HG03066 (cell line): ENCODE measurements at regions not wholly inside any gene's neighbourhood (a gene's known extent, or its start where the extent isn't known, plus 50 kb on each side); places are given as distances from the start of the nearest gene placed in this dataset.
"Not testable (repeated sequence)": the region's sequence is repeated elsewhere in the genome, so short reads cannot be mapped to it uniquely, and the experiment has no call there.

ENCODE experiments used
- ATAC-seq: cut with Tn5 transposase; IDR thresholded peaks from one replicate; pipeline ENCODE4 v1.9.1; 2021; ENCODE audit warnings: low read depth; ENCODE audit not compliant: unreplicated experiment

DNA sequence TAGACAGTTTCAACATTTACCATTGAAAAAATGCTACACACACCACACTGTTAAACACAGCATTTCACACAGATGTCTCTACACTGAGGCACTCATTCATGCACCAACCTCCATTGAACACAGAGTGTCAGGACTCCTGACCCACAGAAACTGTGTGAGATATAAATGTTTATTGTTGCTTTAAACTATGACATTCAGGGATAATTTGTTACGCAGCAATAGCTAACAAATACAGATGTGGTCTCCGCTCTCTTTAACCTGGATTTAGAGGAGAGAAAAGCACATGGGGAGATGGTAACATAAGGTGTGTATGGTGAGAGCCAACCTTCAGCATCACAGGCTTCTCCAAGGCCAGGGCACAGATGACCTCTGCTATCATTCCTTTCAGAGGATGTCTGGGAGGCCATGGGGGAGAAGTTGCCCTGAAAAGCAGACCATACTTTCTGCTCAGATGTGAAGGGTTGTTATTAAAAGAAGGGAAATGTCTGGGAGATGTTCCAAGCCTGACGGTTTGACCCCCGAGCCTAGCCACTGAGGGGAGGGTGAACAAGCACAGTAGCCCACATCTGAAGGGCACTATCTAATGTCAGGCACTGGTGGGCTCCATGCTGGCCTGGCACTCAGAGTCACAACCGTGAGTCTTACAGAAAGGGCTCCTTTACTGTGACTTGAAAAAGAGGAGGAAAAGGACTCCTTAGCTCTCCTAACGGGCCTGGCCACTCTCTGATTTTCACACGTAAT, 284.5 kb upstream of the TLE3 start:
- ATAC-seq, result no peak

GRCh38 chr15:70379938-70380883, 282.5 kb upstream of the TLE3 start:
- ATAC-seq, result no peak

GRCh38 chr15:70379134-70379533, 281.4 kb upstream of the TLE3 start:
- ATAC-seq, result no peak

DNA sequence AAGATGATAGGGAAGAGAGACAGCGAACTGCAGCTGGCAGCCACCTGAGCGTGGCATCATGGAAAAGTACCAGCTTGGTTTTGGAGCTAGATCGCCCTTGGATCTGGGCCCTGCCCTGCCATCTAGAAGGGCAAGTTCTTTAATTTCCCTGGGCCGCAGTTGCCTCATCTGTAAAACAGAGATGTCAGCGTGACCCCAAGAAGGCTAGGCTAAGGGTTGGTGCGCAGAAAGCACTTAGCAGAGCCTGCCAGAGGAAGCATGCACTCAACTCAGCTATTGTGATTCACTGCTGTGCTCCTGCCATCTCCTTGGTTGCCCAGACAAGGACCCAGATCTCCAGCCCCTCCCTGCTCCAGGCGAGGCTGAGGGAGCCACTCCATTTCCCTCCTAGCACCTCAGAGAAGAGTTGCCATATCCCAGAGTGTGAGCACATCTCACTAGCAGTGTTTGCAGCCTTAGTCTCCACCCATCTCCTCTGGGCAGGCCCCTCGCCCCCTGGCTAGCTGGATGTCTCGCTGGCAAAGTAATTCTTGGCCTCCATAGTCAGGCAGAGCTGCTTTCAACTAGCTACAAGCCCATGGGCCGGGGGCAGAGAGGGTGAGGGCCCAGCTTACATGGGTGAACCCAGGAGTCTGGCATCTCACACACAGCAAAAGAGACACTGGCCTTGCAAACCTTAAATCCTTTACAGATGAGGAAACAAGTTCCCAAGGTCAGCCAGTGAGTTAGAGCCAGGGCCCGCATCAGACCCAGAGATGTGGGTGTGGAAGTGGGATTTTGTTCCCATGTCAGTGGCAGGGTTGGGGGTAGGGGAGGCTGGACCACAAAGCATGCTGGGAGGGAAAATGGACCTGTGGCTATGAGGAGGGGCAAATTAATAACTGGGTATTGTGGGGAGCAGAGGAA, 280.7 kb upstream of the TLE3 start:
- no peak for ATAC-seq

DNA sequence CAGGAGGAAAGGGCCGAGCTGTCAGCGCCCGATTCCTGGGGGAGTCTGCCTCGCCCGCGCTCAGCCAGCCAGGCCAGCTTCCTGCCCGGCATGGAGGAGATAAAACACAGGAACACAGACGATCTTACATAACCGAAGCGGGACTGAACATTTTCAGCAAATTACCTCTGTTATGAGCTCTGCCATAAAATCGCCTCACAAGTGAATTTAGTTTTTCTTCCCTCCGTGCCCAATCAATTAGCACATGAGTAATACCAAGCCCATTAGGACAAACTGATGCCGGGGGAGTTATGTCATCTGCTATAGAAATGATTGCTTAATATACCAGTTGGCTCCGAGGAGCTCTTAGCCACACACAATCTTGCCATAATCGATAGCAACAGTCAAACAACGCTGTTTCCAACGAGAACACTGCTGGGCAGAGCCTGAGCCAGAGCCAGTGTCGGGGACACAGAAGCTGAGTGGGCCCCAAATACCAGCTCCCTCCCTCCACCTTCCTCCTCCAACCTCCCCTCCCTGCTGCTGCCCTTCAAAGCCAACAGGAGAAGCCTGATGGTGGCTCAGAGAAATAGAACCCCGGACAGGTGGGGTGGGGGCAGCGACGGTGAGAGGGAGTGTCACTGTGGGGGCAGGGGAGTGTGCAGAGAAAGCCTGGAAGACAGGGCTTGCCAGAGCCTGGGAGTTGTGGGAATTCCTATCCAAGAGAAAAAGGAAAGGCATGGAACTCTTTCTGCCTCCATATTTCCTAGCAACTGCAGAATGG, 279.4 kb upstream of the TLE3 start:
- ATAC-seq, result no peak

- ATAC-seq, result no peak
Measured at GRCh38 chr15:70376031-70376928, 278.6 kb upstream of the TLE3 start.

DNA sequence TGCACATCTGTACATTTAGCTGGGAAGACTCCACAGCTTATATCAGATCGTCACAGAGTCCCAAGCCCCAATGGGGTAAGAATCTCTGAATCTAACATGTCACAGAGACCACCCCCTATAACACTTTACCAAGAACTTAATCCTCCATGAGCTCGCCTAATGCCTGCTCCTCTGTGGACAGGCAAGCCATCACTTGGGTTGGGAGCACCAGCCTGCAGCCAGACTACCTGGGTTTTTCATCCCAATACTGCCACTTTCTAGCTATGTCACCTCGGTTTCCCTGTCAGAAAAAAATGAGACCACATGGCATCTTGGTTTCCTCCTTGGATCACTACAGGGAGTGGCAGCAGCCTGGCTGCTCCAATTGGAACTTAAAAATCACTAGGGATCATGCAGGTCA, 277.9 kb upstream of the TLE3 start:
- ATAC-seq, result no peak

- no peak for ATAC-seq
Measured at GRCh38 chr15:70375006-70375431, 277.3 kb upstream of the TLE3 start.

DNA sequence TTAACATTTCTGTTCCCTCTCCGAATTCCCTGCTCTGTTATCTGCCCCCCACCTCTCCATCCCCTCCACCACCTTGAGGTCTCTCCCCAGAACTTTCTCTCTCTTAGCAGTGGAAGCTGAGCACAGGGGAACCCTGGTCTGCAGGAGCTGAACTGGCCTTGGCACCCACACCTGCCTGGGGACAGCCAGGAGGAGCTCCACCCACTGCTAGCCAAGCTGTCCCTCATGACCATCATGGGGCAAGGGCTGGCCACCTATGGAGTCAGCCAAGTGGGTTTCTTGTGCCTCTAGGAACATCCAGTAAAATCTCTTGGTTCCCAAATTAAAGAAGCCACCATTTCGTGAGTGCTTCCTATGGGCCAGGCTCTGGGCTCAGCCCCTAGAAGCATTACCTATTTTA, 276.4 kb upstream of the TLE3 start:
- no peak for ATAC-seq

DNA sequence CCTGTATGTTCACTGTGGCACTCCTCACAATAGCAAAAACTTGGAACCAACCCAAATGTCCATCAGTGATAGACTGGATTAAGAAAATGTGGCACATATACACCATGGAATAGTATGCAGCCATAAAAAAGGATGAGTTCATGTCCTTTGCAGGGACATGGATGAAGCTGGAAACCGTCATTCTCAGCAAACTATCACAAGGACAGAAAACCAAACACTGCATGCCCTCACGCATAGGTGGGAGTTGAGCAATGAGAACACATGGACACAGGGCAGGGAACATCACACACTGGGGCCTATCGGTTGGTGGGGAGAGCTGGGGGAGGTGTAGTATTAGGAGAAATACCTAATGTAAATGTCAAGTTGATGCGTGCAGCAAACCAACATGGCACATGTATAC, 275.7 kb upstream of the TLE3 start:
- not testable (repeated sequence) for ATAC-seq

DNA sequence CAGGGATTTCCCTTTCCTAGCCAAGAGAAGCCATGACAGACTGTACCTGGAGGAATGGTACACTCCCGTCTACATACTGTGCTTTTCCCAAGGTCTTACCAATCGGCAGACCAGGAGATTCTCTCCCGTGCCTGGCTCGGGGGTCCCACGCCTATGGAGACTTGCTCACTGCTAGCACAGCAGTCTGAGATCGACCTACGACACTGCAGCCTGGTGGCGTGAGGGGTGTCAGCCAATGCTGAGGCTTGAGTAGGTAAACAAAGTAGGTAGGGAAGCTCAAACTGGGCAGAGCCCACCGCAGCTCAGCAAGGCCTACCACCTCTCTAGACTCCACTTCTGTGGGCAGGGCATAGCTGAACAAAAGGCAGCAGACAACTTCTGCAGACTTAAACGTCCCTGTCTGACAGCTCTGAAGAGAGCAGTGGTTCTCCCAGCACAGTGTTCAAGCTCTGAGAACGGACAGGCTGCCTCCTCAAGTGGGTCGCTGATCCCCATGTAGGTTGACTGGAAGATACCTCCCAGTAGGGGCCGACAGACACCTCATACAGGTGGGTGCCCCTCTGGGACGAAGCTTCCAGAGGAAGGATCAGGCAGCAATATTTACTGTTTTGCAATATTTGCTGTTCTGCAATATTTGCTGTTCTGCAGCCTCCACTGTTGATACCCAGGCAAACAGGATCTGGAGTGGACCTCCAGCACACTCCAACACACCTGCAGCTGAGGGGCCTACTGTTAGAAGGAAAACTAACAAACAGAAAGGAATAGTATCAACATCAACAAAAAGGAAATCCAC, 270.4 kb upstream of the TLE3 start:
- not testable (repeated sequence) for ATAC-seq

GRCh38 chr15:70364023-70364422, 266.3 kb upstream of the TLE3 start:
- ATAC-seq, result not testable (repeated sequence)

GRCh38 chr15:70362886-70363285, 265.2 kb upstream of the TLE3 start:
- ATAC-seq, result no peak

- no peak for ATAC-seq
Measured at GRCh38 chr15:70362350-70362749, 264.6 kb upstream of the TLE3 start.

- ATAC-seq, result no peak
Measured at GRCh38 chr15:70361891-70362290, 264.2 kb upstream of the TLE3 start.

GRCh38 chr15:70361106-70361505, 263.4 kb upstream of the TLE3 start:
- ATAC-seq, result no peak

GRCh38 chr15:70358871-70359647, 261.3 kb upstream of the TLE3 start:
- no peak for ATAC-seq
